ENCODE measurements at regions not wholly inside any gene's neighbourhood (a gene's known extent, or its start where the extent isn't known, plus 50 kb on each side); places are given as distances from the start of the nearest gene placed in this dataset.
"Not testable (repeated sequence)": the region's sequence is repeated elsewhere in the genome, so short reads cannot be mapped to it uniquely, and the experiment has no call there.

DNA sequence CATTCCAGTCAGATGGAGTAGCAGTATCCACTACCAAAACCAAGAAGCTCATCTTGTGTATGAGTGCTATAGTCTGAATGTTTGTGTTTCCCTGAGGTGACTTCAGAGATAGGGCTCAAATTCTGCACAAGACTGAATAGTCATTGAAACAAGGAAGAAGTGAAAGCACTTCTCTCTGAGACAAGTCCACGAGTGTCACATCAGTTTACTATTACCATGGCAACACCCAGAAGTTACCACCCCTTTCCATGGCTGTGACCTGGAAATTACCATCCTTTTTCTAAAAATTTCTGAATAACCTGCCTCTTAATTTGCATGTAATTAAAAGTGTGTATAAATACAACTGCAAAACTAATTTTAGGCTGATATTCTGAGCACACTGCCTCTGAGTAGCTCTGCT is 682.1 kb upstream of the ADGRB3 start:
- intact Hi-C loops (cut with micrococcal nuclease; ENCODE audit: unreplicated experiment) = no loop called here
- no peaks in the 10 kb centered on the region for H3K4me1 ChIP-seq (ENCODE audit: insufficient read depth, low read length, poor library complexity, severe bottlenecking)
- no peak for DNase-seq (ENCODE audit: low spot score)
- no peak overlapping the region for H3K4me3 ChIP-seq (ENCODE audit: low read depth, low read length, poor library complexity, severe bottlenecking)
- no peaks in the 10 kb centered on the region for H3K36me3 ChIP-seq (ENCODE audit: insufficient read depth, low read length, poor library complexity, severe bottlenecking)
- BruUV-seq (replicated peaks) = no TSS peak
- no peaks in the 10 kb centered on the region for H3K27me3 ChIP-seq (replicated peaks; ENCODE audit: insufficient read depth, low read depth, low read length, poor library complexity)
- no peak overlapping the region for H3K27ac ChIP-seq (ENCODE audit: low read depth, low read length, poor library complexity, severe bottlenecking)
- H3K9me3 ChIP-seq (ENCODE audit: low read depth, low read length, poor library complexity, severe bottlenecking) = no peaks in the 10 kb centered on the region
- CTCF ChIA-PET = no interaction called here
- TF ChIP-seq, protein P1, sequence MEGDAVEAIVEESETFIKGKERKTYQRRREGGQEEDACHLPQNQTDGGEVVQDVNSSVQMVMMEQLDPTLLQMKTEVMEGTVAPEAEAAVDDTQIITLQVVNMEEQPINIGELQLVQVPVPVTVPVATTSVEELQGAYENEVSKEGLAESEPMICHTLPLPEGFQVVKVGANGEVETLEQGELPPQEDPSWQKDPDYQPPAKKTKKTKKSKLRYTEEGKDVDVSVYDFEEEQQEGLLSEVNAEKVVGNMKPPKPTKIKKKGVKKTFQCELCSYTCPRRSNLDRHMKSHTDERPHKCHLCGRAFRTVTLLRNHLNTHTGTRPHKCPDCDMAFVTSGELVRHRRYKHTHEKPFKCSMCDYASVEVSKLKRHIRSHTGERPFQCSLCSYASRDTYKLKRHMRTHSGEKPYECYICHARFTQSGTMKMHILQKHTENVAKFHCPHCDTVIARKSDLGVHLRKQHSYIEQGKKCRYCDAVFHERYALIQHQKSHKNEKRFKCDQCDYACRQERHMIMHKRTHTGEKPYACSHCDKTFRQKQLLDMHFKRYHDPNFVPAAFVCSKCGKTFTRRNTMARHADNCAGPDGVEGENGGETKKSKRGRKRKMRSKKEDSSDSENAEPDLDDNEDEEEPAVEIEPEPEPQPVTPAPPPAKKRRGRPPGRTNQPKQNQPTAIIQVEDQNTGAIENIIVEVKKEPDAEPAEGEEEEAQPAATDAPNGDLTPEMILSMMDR (conservative IDR thresholded peaks at IDR 0.05; ENCODE audit: low read depth, low read length) = no peak
- no peak for TF ChIP-seq EZH2 (IDR thresholded peaks at IDR 0.05; ENCODE audit: borderline replicate concordance, low read depth, low read length, poor library complexity, severe bottlenecking)
- POLR2A ChIA-PET (ENCODE audit: low non-redundant PET) = no interaction called here

DNA sequence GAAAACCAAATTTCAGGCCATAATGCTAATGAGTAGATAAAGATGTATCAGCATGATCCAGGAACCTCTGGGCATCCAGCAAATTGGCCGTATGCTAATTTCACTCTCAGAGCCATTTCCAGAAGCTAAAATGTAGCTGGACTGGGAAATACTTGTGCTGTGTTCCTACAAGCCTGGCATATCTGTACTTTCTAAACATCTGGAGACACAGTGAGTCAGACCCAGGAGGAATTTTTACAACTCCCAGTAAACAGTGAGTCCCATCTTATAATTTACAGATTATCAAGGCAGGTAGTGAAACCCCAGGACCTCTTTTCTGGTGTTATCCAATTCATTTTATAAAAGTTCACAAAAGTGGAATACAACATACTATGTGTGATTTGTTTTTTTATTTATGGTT is 683.0 kb upstream of the ADGRB3 start:
- H3K4me1 ChIP-seq (ENCODE audit: insufficient read depth, low read length, poor library complexity, severe bottlenecking) = no peaks in the 10 kb centered on the region
- CTCF ChIA-PET = no interaction called here
- H3K36me3 ChIP-seq (ENCODE audit: insufficient read depth, low read length, poor library complexity, severe bottlenecking) = no peaks in the 10 kb centered on the region
- POLR2A ChIA-PET (ENCODE audit: low non-redundant PET) = no interaction called here
- H3K9me3 ChIP-seq (ENCODE audit: low read depth, low read length, poor library complexity, severe bottlenecking) = no peaks in the 10 kb centered on the region
- no peak overlapping the region for H3K27ac ChIP-seq (ENCODE audit: low read depth, low read length, poor library complexity, severe bottlenecking)
- DNase-seq (ENCODE audit: low spot score) = no peak
- intact Hi-C loops (cut with micrococcal nuclease; ENCODE audit: unreplicated experiment) = no loop called here
- no peak overlapping the region for H3K4me3 ChIP-seq (ENCODE audit: low read depth, low read length, poor library complexity, severe bottlenecking)
- TF ChIP-seq EZH2 (IDR thresholded peaks at IDR 0.05; ENCODE audit: borderline replicate concordance, low read depth, low read length, poor library complexity, severe bottlenecking) = no peak
- TF ChIP-seq, protein P1 (conservative IDR thresholded peaks at IDR 0.05; ENCODE audit: low read depth, low read length) = no peak
- no TSS peak for BruUV-seq (replicated peaks)
- no peaks in the 10 kb centered on the region for H3K27me3 ChIP-seq (replicated peaks; ENCODE audit: insufficient read depth, low read depth, low read length, poor library complexity)

DNA sequence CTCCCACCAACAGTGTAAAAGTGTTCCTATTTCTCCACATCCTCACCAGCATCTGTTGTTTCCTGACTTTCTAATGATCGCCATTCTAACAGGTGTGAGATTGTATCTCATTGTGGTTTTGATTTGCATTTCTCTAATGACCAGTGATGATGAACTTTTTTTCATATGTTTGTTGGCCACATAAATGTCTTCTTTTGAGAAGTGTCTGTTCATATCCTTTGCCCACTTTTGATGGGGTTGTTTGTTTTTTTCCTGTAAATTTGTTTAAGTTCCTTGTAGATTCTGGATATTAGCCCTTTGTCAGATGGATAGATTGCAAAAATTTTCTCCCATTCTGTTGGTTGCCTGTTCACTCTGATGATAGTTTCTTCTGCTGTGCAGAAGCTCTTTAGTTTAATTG is 687.3 kb upstream of the ADGRB3 start:
- DNase-seq (ENCODE audit: low spot score); intact Hi-C loops (cut with micrococcal nuclease; ENCODE audit: unreplicated experiment); BruUV-seq (replicated peaks); H3K4me1 ChIP-seq (ENCODE audit: insufficient read depth, low read length, poor library complexity, severe bottlenecking); CTCF ChIA-PET; H3K4me3 ChIP-seq (ENCODE audit: low read depth, low read length, poor library complexity, severe bottlenecking); H3K27me3 ChIP-seq (replicated peaks; ENCODE audit: insufficient read depth, low read depth, low read length, poor library complexity); POLR2A ChIA-PET (ENCODE audit: low non-redundant PET); H3K36me3 ChIP-seq (ENCODE audit: insufficient read depth, low read length, poor library complexity, severe bottlenecking); H3K9me3 ChIP-seq (ENCODE audit: low read depth, low read length, poor library complexity, severe bottlenecking); H3K27ac ChIP-seq (ENCODE audit: low read depth, low read length, poor library complexity, severe bottlenecking): not testable (repeated sequence)

DNA sequence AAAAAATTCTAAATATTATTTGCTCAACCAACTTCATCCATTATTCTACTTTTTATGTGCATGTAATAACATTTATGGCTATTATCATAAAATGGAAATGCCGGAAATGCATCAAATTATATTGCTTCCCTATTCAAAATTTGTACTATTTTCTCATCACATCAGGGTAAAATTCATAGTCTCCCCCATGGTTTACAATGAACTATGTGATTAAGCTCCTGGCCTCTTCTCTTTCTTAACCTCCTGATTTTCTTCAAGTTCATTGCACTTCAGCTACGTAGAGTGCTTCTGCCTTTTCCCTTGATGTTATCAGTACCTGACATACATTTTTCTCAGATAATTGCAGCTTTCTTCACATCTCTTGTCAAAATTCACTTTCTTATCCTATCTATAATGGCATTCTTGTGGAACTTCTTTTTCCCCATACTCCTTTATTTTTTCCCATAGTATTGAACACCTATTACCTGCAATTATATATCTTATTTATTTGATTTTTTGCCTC is 699.1 kb upstream of the ADGRB3 start:
- intact Hi-C loops (cut with micrococcal nuclease; ENCODE audit: unreplicated experiment) = no loop called here

More for the DNA sequence above, 699.1 kb upstream of the ADGRB3 start:
- Histone ChIP-seq H3K9me3 (ENCODE audit: low read depth, low read length, poor library complexity, severe bottlenecking) (no peaks in the 10 kb centered on the region), H3K4me1 (ENCODE audit: insufficient read depth, low read length, poor library complexity, severe bottlenecking) (no peaks in the 10 kb centered on the region), H3K36me3 (ENCODE audit: insufficient read depth, low read length, poor library complexity, severe bottlenecking) (no peaks in the 10 kb centered on the region), H3K27ac (ENCODE audit: low read depth, low read length, poor library complexity, severe bottlenecking) (no peak overlapping the region), H3K27me3 (replicated peaks; ENCODE audit: insufficient read depth, low read depth, low read length, poor library complexity) (no peaks in the 10 kb centered on the region), H3K4me3 (ENCODE audit: low read depth, low read length, poor library complexity, severe bottlenecking) (no peak overlapping the region)
- peak; percentile 55 for DNase-seq (ENCODE audit: low spot score)
- CTCF ChIA-PET = interaction anchor here (0.7 kb wide), 1 partner anchor 198 kb away, joined by 3 read pairs; no protein-coding TSS in a partner anchor
- POLR2A ChIA-PET (ENCODE audit: low non-redundant PET) = no interaction called here
- TF ChIP-seq, protein P1 (conservative IDR thresholded peaks at IDR 0.05; ENCODE audit: low read depth, low read length) = no peak
- no peak for TF ChIP-seq EZH2 (IDR thresholded peaks at IDR 0.05; ENCODE audit: borderline replicate concordance, low read depth, low read length, poor library complexity, severe bottlenecking)
- BruUV-seq (replicated peaks) = no TSS peak

Measured in A673 (cell line).